PC-3 (cell line): ENCODE measurements at regions not wholly inside any gene's neighbourhood (a gene's known extent, or its start where the extent isn't known, plus 50 kb on each side); places are given as distances from the start of the nearest gene placed in this dataset.

Source experiments
- ATAC-seq: fragments of 200-7000 bp; cut with Tn5 transposase; 2 replicates; pipeline ENCODE4 v1.9.1; 2020; ENCODE audit warnings: mild to moderate bottlenecking, moderate library complexity
- BruUV-seq: library from RNA; stranded (reverse); fragments of 400-500 nt; replicated peaks from 2 replicates; lab custom pipeline; 2021; lab: Mats Ljungman, UMichigan
- CTCF ChIA-PET: fragments of 300-600 bp; sonication (Branson Sonifier 250); formaldehyde crosslinking; loops from one replicate; lab custom pipeline; 2022; ENCODE audit warnings: antibody characterized with exemption; lab: Charles Lee
- POLR2A ChIA-PET: fragments of 300-600 bp; sonication (Branson Sonifier 250); formaldehyde crosslinking; loops from one replicate; lab custom pipeline; 2022; ENCODE audit warnings: antibody characterized with exemption; ENCODE audit not compliant: unreplicated experiment; lab: Charles Lee
- DNase-seq: peaks from one replicate; pipeline ENCODE4 v3.0.0-alpha.2; 2015
- H2AFZ ChIP-seq: fragments of 300-600 bp; sonication (generic); 2 replicates; pipeline ENCODE4 v1.6.0; 2016; ENCODE audit warnings: antibody characterized with exemption, low read length
- H3F3A ChIP-seq: fragments of 300-600 bp; sonication (generic); one replicate; pipeline ENCODE4 v1.6.0; 2017; ENCODE audit warnings: antibody characterized with exemption, low read length, control low read depth, mild to moderate bottlenecking; ENCODE audit not compliant: unreplicated experiment
- H3K27ac ChIP-seq: fragments of 300-600 bp; sonication (generic); 2 replicates; pipeline ENCODE4 v1.5.1; 2016; ENCODE audit warnings: mild to moderate bottlenecking, low read length
- H3K27me3 ChIP-seq: fragments of 300-600 bp; sonication (generic); 2 replicates; pipeline ENCODE4 v1.6.1; 2016; ENCODE audit warnings: low read length, mixed read lengths
- H3K36me3 ChIP-seq: fragments of 300-600 bp; sonication (generic); 2 replicates; pipeline ENCODE4 v1.6.1; 2016; ENCODE audit warnings: low read depth, mixed run types, low read length, mixed read lengths
- H3K4me1 ChIP-seq: fragments of 300-600 bp; sonication (generic); 2 replicates; pipeline ENCODE4 v1.5.1; 2016; ENCODE audit warnings: low read length; ENCODE audit not compliant: insufficient read depth
- H3K4me2 ChIP-seq: fragments of 300-600 bp; sonication (generic); 2 replicates; pipeline ENCODE4 v1.6.0; 2016; ENCODE audit warnings: low read length
- H3K4me3 ChIP-seq: fragments of 300-600 bp; sonication (generic); 2 replicates; pipeline ENCODE4 v1.5.1; 2016; ENCODE audit warnings: mild to moderate bottlenecking, low read length, mixed read lengths
- H3K79me2 ChIP-seq: fragments of 300-600 bp; sonication (generic); 2 replicates; pipeline ENCODE4 v1.6.1; 2017; ENCODE audit warnings: low read length, mixed read lengths
- H3K9ac ChIP-seq: fragments of 300-600 bp; sonication (generic); 2 replicates; pipeline ENCODE4 v1.6.0; 2016; ENCODE audit warnings: mild to moderate bottlenecking, low read length
- H3K9me2 ChIP-seq: fragments of 300-600 bp; sonication (generic); replicated peaks from 2 replicates; pipeline ENCODE4 v1.6.1; 2016; ENCODE audit warnings: mixed run types, low read length, mixed read lengths
- H3K9me3 ChIP-seq: fragments of 300-600 bp; sonication (generic); 2 replicates; pipeline ENCODE4 v1.6.1; 2016; ENCODE audit warnings: low read length, mixed read lengths
- H4K20me1 ChIP-seq: fragments of 300-600 bp; sonication (generic); 2 replicates; pipeline ENCODE4 v1.6.1; 2016; ENCODE audit warnings: low read length, mixed read lengths
- EZH2 ChIP-seq: fragments of 300-600 bp; sonication (generic); IDR thresholded peaks from one replicate; pipeline ENCODE4 v1.6.1; 2017; ENCODE audit warnings: antibody characterized with exemption, mild to moderate bottlenecking, low read length; ENCODE audit not compliant: unreplicated experiment
- EZH2phosphoT487 ChIP-seq: fragments of 300-600 bp; sonication (generic); IDR thresholded peaks from 2 replicates; pipeline ENCODE4 v1.6.1; 2018; ENCODE audit warnings: mild to moderate bottlenecking, antibody characterized with exemption, low read length, borderline replicate concordance
- intact Hi-C: fragments of 100-400 bp; cut with micrococcal nuclease; formaldehyde crosslinking; loops from 2 replicates; pipeline ENCODE4 v1.9.0; 2023
- TF ChIP-seq, protein P1 (sequence below): fragments of 300-600 bp; sonication (generic); conservative IDR thresholded peaks from 2 replicates; pipeline ENCODE4 v1.5.1; 2017; ENCODE audit warnings: antibody characterized with exemption, low read depth, mild to moderate bottlenecking, low read length

DNA sequence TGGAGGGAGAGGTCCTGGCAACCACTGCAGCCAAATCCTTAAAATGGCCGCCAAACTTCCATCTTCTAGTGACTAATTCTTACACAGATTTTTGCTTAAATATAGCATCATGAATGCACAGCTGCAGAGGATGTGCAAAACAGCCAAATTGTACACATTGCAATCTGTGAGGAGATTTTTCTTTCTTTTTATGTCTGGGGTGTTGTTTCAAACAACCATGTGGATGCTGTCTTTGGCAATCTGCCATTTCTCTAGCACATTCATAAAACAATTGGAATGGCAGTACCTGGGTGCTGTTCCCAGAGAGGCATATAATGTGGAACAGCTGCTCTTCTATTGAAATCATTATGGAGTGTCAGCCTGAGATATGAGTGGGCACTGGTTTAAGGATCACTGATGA is 1082.9 kb upstream of the SEMA6A start:
- no peak overlapping the region for H3K4me2 ChIP-seq
- no peaks in the 10 kb centered on the region for H3K36me3 ChIP-seq
- H3K9me2 ChIP-seq = no peaks in the 10 kb centered on the region
- H3K9me3 ChIP-seq = no peaks in the 10 kb centered on the region
- no peak for ATAC-seq
- DNase-seq = no peak
- intact Hi-C loops = no loop called here
- BruUV-seq = no TSS peak
- no peaks in the 10 kb centered on the region for H3K27me3 ChIP-seq
- ChIA-PET POLR2A (no interaction called here), CTCF (no interaction called here)
- no peaks in the 10 kb centered on the region for H3K79me2 ChIP-seq
- no peak for TF ChIP-seq EZH2
- H4K20me1 ChIP-seq = no peaks in the 10 kb centered on the region
- no peak overlapping the region for H3K9ac ChIP-seq
- H3F3A ChIP-seq = no peaks in the 10 kb centered on the region
- H3K4me1 ChIP-seq = no peaks in the 10 kb centered on the region
- H2AFZ ChIP-seq = no peak overlapping the region
- H3K4me3 ChIP-seq = no peak overlapping the region
- no peak overlapping the region for H3K27ac ChIP-seq

DNA sequence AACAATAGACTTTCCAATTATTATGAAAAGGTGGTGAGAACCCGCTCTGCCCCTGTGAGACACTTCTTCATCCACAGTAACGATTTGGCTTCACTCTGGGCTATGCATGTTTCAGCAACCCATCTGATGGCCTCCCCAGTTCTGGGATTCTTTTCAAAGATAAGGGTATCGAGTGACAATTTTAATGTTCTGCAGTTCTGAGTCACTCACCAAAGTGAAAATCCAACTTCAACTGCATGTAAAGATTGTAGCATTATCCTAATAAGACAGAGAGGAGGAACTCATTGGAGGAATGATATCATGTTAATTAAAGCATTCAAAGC is 1078.3 kb upstream of the SEMA6A start:
- no peak for DNase-seq
- Histone ChIP-seq H4K20me1 (no peaks in the 10 kb centered on the region), H3K9me3 (no peaks in the 10 kb centered on the region), H2AFZ (no peak overlapping the region), H3K4me2 (no peak overlapping the region), H3F3A (no peaks in the 10 kb centered on the region), H3K4me1 (no peaks in the 10 kb centered on the region), H3K4me3 (no peak overlapping the region), H3K79me2 (no peaks in the 10 kb centered on the region), H3K36me3 (no peaks in the 10 kb centered on the region), H3K27me3 (no peaks in the 10 kb centered on the region), H3K9ac (no peak overlapping the region), H3K27ac (no peak overlapping the region), H3K9me2 (no peaks in the 10 kb centered on the region)
- TF ChIP-seq, protein P1, sequence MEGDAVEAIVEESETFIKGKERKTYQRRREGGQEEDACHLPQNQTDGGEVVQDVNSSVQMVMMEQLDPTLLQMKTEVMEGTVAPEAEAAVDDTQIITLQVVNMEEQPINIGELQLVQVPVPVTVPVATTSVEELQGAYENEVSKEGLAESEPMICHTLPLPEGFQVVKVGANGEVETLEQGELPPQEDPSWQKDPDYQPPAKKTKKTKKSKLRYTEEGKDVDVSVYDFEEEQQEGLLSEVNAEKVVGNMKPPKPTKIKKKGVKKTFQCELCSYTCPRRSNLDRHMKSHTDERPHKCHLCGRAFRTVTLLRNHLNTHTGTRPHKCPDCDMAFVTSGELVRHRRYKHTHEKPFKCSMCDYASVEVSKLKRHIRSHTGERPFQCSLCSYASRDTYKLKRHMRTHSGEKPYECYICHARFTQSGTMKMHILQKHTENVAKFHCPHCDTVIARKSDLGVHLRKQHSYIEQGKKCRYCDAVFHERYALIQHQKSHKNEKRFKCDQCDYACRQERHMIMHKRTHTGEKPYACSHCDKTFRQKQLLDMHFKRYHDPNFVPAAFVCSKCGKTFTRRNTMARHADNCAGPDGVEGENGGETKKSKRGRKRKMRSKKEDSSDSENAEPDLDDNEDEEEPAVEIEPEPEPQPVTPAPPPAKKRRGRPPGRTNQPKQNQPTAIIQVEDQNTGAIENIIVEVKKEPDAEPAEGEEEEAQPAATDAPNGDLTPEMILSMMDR = no peak
- TF ChIP-seq EZH2 (no peak), EZH2phosphoT487 (no peak)
- ChIA-PET POLR2A (no interaction called here), CTCF (no interaction called here)
- intact Hi-C loops = no loop called here
- ATAC-seq = no peak
- no TSS peak for BruUV-seq

DNA sequence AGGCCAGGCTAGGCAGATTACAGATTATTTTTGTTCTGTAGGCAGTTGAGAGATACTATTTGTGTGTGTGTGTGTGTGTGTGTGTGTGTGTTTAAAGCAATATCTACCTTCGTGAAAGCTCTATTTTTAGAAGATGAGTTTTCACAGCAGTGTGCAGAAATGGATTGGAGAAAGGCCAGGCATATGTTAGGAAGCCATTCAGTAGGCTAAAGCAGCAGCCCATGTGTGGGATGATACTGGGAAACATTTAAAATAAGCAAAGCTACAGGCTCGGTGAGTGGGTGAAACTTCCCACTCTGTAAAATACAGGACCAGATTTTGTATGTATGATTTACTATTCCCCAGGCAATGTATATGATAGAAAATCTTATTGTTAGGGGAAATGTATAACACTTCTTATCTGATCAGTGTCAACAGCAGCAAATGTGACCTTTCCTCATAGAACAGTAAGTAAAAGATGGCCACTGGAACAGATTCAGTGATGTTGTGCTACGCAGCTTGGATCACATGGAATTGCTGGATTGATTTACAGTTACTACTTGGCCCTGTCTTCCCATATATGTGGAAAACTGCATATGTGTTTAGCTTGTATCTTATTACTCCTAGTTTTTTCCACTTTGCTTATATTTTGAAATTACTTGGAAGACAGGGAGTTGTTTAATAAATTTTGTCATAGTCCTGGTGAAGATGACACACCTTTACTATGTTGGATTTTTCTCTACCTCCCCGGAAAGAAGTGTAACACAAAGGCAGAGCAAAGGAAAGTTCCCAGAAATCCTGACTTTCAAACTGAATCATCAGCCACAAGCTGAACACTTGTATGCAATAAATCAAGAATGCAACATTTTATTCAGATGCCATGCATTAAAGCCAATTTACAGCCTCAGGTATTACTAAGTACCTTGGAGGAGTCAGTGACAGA is 1077.7 kb upstream of the SEMA6A start:
- H3K4me1 ChIP-seq = no peaks in the 10 kb centered on the region
- no peak overlapping the region for H3K4me3 ChIP-seq
- POLR2A ChIA-PET = no interaction called here
- no peak overlapping the region for H2AFZ ChIP-seq
- no peaks in the 10 kb centered on the region for H3K9me2 ChIP-seq
- no peak for DNase-seq
- no peaks in the 10 kb centered on the region for H3K36me3 ChIP-seq
- ATAC-seq = no peak
- no peak overlapping the region for H3K4me2 ChIP-seq
- no peak overlapping the region for H3K27ac ChIP-seq
- CTCF ChIA-PET = no interaction called here
- H3K79me2 ChIP-seq = no peaks in the 10 kb centered on the region
- no peaks in the 10 kb centered on the region for H3K27me3 ChIP-seq
- no peaks in the 10 kb centered on the region for H4K20me1 ChIP-seq
- H3K9me3 ChIP-seq = no peaks in the 10 kb centered on the region
- TF ChIP-seq EZH2 = no peak
- TF ChIP-seq, protein P1 = no peak
- TF ChIP-seq EZH2phosphoT487 = no peak
- no peak overlapping the region for H3K9ac ChIP-seq
- no TSS peak for BruUV-seq
- intact Hi-C loops = no loop called here
- H3F3A ChIP-seq = no peaks in the 10 kb centered on the region
